Activated CD4-positive, alpha-beta T cell treated with anti-CD3 and anti-CD28 coated beads for 36 hours (primary cell): ENCODE measurements at regions not wholly inside any gene's neighbourhood (a gene's known extent, or its start where the extent isn't known, plus 50 kb on each side); places are given as distances from the start of the nearest gene placed in this dataset.
"Not testable (repeated sequence)": the region's sequence is repeated elsewhere in the genome, so short reads cannot be mapped to it uniquely, and the experiment has no call there.

Experiments
- ATAC-seq: fragments of 200-7000 bp; cut with Tn5 transposase; one replicate; pipeline ENCODE4 v1.10.0; 2021; ENCODE audit warnings: mild to moderate bottlenecking, moderate library complexity
- CTCF ChIA-PET: fragments of 350-600 bp; sonication (Branson Sonifier 250); formaldehyde crosslinking; loops from one replicate; lab custom pipeline; 2021; ENCODE audit warnings: antibody characterized with exemption; lab: Charles Lee
- POLR2A ChIA-PET: fragments of 350-600 bp; sonication (Branson Sonifier 250); formaldehyde crosslinking; loops from one replicate; lab custom pipeline; 2021; ENCODE audit warnings: antibody characterized with exemption, inconsistent platforms; lab: Charles Lee
- DNase-seq: peaks from one replicate; pipeline ENCODE4 v3.0.0-alpha.2; 2020
- H3K27ac Mint-ChIP-seq: one replicate; pipeline ENCODE4 v1.8.0; 2021; ENCODE audit warnings: mixed read lengths
- H3K27me3 Mint-ChIP-seq: one replicate; pipeline ENCODE4 v1.8.0; 2021; ENCODE audit warnings: mixed read lengths
- H3K36me3 Mint-ChIP-seq: one replicate; pipeline ENCODE4 v1.8.0; 2021; ENCODE audit warnings: low read depth, mixed read lengths
- H3K4me1 Mint-ChIP-seq: one replicate; pipeline ENCODE4 v1.8.0; 2021; ENCODE audit warnings: mixed read lengths
- H3K4me3 Mint-ChIP-seq: one replicate; pipeline ENCODE4 v1.8.0; 2021; ENCODE audit warnings: mild to moderate bottlenecking, moderate library complexity, mixed read lengths
- H3K9me3 Mint-ChIP-seq: one replicate; pipeline ENCODE4 v1.8.0; 2021; ENCODE audit warnings: low read depth, mixed read lengths
- intact Hi-C, 2 experiments: fragments of 100-400 bp; cut with DNase I in 1 of 2; cut with micrococcal nuclease in 1 of 2; formaldehyde crosslinking; loops; one replicate each; pipeline versions ENCODE4 v1.14.2 to v1.15.1; 2022 to 2024; cut with DNase I, micrococcal nuclease

GRCh38 chr2:61671561-61672315 lies 133.6 kb upstream of the XPO1 start:
- Mint-ChIP-seq H3K27me3 (no peaks in the 10 kb centered on the region), H3K36me3 (peaks cover 2% of the 10 kb centered on the region), H3K27ac (peak overlapping the region; percentile 65), H3K4me1 (peaks cover 20% of the 10 kb centered on the region), H3K4me3 (peak overlapping the region; percentile 26), H3K9me3 (peaks cover 19% of the 10 kb centered on the region)
- POLR2A ChIA-PET = interaction anchor here (0.6 kb wide), 1 partner anchor 933 kb away, joined by 5 read pairs; no protein-coding TSS in a partner anchor
- CTCF ChIA-PET = interaction anchor here (0.9 to 1.3 kb wide), 3 partner anchors 13 to 253 kb away, joined by 3 read pairs; no protein-coding TSS in a partner anchor
- no peak for DNase-seq
- intact Hi-C loops = loop anchor here in 1 of 2 experiments (1.0 kb wide), 2 partner anchors 23 to 92 kb away; no protein-coding TSS in a partner anchor
- ATAC-seq = no peak

DNA sequence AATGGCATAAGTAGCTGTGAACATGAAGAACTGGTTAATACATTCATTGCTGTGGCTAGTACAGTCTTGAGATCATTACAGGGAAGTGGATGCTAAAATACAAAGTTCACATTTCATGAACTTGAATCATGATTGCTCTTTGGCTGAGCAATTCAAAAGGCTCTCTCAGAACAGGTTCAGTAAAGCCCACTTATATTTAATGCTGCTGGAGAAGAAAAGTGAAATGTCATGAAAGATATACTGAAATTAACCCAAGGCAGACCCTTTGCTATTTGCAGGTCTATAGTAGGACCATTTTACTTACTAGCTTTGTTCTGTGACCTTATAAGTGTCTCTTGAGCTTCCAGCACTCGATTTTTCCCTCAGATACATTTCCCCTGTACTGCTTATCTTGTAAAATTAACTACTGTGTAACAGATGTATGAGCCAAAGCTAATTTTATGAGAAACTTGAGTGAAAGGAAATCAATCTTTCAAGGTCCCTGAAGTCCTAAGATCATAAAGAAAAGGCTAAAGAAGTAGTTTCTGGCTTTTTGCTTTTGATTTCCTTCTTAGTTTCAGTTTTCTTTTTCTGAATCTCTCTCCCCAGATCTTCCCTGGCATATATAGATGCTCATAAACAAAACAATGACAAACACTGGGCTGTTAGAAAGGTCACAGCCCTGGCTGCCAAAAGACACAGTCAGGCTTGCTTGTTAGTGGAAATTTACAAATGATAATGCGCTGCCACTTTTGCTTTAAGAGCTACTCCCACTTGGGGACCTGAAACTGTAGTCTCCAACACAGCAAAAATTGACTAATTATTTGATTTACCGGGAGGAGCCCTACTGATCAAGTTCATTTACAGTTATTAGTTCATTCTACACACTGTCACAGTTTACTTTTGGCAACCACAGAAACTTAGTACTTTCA lies 132.7 kb upstream of the XPO1 start:
- CTCF ChIA-PET = interaction anchor here (0.9 to 1.8 kb wide), 4 partner anchors 10 to 252 kb away, joined by 3 to 4 read pairs (median 3); no protein-coding TSS in a partner anchor

GRCh38 chr2:61664190-61664589 lies 126.0 kb upstream of the XPO1 start:
- ChIA-PET POLR2A (no interaction called here), CTCF (interaction anchor here (0.5 to 0.7 kb wide), 2 partner anchors 157 to 557 kb away, joined by 4 read pairs; no protein-coding TSS in a partner anchor)
- DNase-seq (no peak), ATAC-seq (no peak)
- Mint-ChIP-seq H3K27me3 (no peaks in the 10 kb centered on the region), H3K27ac (no peak overlapping the region), H3K4me1 (peaks cover 4% of the 10 kb centered on the region), H3K36me3 (no peaks in the 10 kb centered on the region), H3K4me3 (no peak overlapping the region), H3K9me3 (no peaks in the 10 kb centered on the region)
- intact Hi-C loops = no loop called here

More for the DNA sequence above, 132.7 kb upstream of the XPO1 start:
- Mint-ChIP-seq H3K27me3 (no peaks in the 10 kb centered on the region), H3K4me1 (peaks cover 20% of the 10 kb centered on the region), H3K9me3 (peaks cover 16% of the 10 kb centered on the region), H3K36me3 (no peaks in the 10 kb centered on the region), H3K27ac (peak overlapping the region; percentile 76), H3K4me3 (peak overlapping the region; percentile 32)
- intact Hi-C loops = loop anchor here in 1 of 2 experiments (1.0 kb wide), 2 partner anchors 23 to 92 kb away; no protein-coding TSS in a partner anchor
- peak; percentile 52 for DNase-seq
- peak; percentile 96 for ATAC-seq
- POLR2A ChIA-PET = no interaction called here

DNA sequence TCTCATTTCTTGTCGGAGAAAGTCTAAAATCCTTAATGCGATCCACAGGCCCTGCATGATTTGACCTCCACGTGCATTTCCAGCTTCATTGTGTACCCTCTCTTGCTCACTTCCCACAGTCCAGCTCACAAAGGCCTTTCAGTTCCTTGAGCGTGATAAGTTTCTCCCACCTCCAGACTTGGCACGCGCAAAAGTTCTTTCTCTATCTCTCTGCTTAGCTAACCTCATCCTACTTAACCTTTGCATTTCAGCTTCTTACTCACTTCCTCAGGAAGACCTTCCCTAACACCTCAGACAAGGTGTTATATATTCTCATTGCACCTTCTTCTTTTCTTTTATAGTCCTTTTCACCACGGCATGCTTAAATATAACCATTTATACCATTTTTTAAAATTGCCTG lies 124.8 kb upstream of the XPO1 start:
- intact Hi-C loops = no loop called here
- peaks cover 4% of the 10 kb centered on the region for H3K4me1 Mint-ChIP-seq
- no peak overlapping the region for H3K27ac Mint-ChIP-seq
- no peak overlapping the region for H3K4me3 Mint-ChIP-seq
- no peaks in the 10 kb centered on the region for H3K36me3 Mint-ChIP-seq
- ATAC-seq (no peak), DNase-seq (no peak)
- H3K27me3 Mint-ChIP-seq = no peaks in the 10 kb centered on the region
- ChIA-PET POLR2A (no interaction called here), CTCF (interaction anchor here (0.6 kb wide), 1 partner anchor 837 kb away, joined by 3 read pairs; no protein-coding TSS in a partner anchor)
- no peaks in the 10 kb centered on the region for H3K9me3 Mint-ChIP-seq

- intact Hi-C loops = no loop called here
- POLR2A ChIA-PET = no interaction called here
- CTCF ChIA-PET = interaction anchor here (1.2 to 1.4 kb wide), 3 partner anchors 10 to 27 kb away, joined by 3 to 5 read pairs (median 4); no protein-coding TSS in a partner anchor
- ATAC-seq = no peak
- no peak for DNase-seq
- no peaks in the 10 kb centered on the region for H3K36me3 Mint-ChIP-seq
- H3K27me3 Mint-ChIP-seq = no peaks in the 10 kb centered on the region
- peaks cover 4% of the 10 kb centered on the region for H3K4me1 Mint-ChIP-seq
- H3K4me3 Mint-ChIP-seq = no peak overlapping the region
- H3K27ac Mint-ChIP-seq = no peak overlapping the region
- no peaks in the 10 kb centered on the region for H3K9me3 Mint-ChIP-seq
Observed at GRCh38 chr2:61660511-61661388, 122.6 kb upstream of the XPO1 start.

DNA sequence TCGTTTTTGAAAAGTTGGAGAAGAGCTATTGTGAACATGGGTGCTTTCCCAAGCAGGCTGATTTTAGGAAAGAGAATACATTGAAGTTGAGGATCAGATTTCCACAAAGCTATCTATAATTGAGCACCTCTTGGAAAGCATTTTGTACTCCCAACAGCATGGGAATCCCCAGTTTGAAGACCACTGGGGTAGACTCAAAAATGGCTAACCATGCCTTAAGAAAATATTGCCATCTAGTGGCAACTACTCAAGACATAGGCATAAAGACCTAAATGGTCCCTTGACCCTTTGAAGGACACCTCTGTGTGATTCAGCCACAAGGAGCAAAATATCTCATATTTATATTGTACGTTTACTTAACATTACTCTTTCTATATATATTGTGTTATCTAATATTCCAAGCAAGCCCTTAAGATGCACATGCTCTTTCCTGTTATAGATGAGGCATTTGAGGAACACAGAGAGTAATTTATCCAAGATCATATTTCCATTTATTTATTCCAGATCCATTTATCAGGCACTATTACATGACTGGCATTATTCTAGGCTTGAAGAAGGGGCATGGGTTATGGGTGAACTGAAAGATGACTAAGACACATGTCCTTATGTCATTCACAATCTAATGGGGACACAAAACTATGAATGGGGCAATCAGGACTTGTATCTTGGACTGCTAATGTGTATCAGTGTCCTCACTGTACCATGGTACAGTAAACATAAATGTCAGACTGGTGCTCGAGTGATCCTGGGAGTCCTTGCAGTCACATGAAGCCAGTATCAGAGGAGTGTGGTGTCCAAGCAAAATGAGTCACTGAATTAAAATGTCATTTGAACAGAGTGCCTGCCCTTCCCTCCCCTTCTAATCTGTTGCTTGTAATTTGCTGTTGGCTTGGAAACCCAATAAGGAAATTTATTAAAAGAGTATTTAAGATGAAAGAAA lies 121.0 kb upstream of the XPO1 start:
- no peaks in the 10 kb centered on the region for H3K36me3 Mint-ChIP-seq
- no peak overlapping the region for H3K27ac Mint-ChIP-seq
- POLR2A ChIA-PET = no interaction called here
- H3K4me3 Mint-ChIP-seq = no peak overlapping the region
- H3K27me3 Mint-ChIP-seq = no peaks in the 10 kb centered on the region
- H3K4me1 Mint-ChIP-seq = peaks cover 4% of the 10 kb centered on the region
- H3K9me3 Mint-ChIP-seq = no peaks in the 10 kb centered on the region
- CTCF ChIA-PET = interaction anchor here (0.6 to 1.4 kb wide), 8 partner anchors 12 to 871 kb away, joined by 3 to 5 read pairs (median 3); no protein-coding TSS in a partner anchor
- intact Hi-C loops = loop anchor here (1.0 to 10.0 kb wide), 3 partner anchors 232 to 524 kb away; no protein-coding TSS in a partner anchor
- peak; percentile 39 for ATAC-seq
- no peak for DNase-seq

DNA sequence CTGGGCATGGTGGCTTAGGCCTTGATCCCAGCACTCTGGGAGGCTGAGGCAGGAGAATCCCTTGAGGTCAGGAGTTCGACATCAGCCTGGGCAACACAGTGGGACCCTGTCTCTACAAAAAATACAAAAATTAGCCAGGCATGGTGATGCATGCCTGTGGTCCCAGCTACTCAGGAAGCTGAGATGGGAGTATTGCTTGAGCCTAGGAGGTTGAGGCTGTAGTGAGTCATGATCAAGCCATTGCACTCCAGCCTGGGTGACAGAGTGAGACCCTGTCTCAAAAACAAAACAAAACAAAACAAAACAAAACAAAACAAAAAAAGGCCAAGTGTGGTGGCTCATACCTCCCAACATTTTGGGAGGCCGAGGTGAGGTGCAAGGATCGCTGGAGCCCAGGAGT lies 111.8 kb upstream of the XPO1 start:
- H3K4me1 Mint-ChIP-seq, H3K4me3 Mint-ChIP-seq, ATAC-seq, POLR2A ChIA-PET, H3K27me3 Mint-ChIP-seq, CTCF ChIA-PET, H3K36me3 Mint-ChIP-seq, DNase-seq, H3K27ac Mint-ChIP-seq: not testable (repeated sequence)
- peaks cover 10% of the 10 kb centered on the region for H3K9me3 Mint-ChIP-seq
- intact Hi-C loops = loop anchor here in 1 of 2 experiments (10.0 kb wide), 1 partner anchor 515 kb away; no protein-coding TSS in a partner anchor

DNA sequence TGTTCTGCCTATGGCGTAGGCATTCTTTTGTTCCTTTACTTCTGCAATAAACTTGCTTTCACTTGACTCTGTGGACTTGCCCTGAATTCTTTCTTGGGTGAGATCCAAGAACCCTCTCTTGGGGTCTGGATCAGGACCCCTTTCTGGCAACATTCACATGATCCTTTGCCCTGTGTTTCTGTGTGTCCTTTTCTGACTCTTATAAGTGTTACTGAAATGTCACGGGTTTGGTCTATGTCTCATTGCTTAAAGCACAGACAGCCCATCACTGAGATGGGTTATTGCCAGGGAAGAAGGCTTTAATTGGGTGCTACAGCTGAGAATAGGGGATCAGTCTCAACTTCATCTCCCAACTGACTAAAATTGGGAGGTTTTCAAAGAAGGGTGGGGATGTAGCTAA lies 110.9 kb upstream of the XPO1 start:
- DNase-seq (no peak), ATAC-seq (no peak)
- intact Hi-C loops = no loop called here
- no peaks in the 10 kb centered on the region for H3K27me3 Mint-ChIP-seq
- H3K36me3 Mint-ChIP-seq = no peaks in the 10 kb centered on the region
- H3K4me1 Mint-ChIP-seq = no peaks in the 10 kb centered on the region
- peaks cover 10% of the 10 kb centered on the region for H3K9me3 Mint-ChIP-seq
- no peak overlapping the region for H3K27ac Mint-ChIP-seq
- POLR2A ChIA-PET = no interaction called here
- CTCF ChIA-PET = no interaction called here
- H3K4me3 Mint-ChIP-seq = no peak overlapping the region

DNA sequence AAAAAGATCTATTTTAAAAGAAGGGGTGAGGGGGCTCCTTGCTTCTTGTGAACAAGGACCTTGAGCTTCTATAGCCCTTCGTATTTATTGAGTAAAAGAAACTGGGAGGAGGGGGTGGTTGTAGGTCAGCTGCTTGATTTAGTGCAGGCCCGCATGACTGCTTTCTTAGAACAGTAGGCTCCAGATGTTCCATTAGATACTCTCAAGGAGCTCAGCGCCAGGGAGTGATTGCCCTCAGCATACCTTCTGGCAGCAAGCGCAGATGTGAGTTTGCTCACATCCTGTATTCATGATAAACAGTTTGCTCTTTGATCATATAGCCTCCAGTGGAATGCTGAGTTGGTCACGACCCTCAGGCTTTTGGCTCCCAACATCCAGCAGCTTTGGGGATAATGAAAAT lies 108.9 kb upstream of the XPO1 start:
- H3K27me3 Mint-ChIP-seq = no peaks in the 10 kb centered on the region
- no peaks in the 10 kb centered on the region for H3K4me1 Mint-ChIP-seq
- H3K9me3 Mint-ChIP-seq = peaks cover 10% of the 10 kb centered on the region
- H3K36me3 Mint-ChIP-seq = no peaks in the 10 kb centered on the region
- intact Hi-C loops = no loop called here
- CTCF ChIA-PET = interaction anchor here (0.7 to 1.4 kb wide), 2 partner anchors 9 to 323 kb away, joined by 3 to 4 read pairs; no protein-coding TSS in a partner anchor
- no peak for DNase-seq
- no peak overlapping the region for H3K4me3 Mint-ChIP-seq
- POLR2A ChIA-PET = no interaction called here
- H3K27ac Mint-ChIP-seq = no peak overlapping the region
- no peak for ATAC-seq

DNA sequence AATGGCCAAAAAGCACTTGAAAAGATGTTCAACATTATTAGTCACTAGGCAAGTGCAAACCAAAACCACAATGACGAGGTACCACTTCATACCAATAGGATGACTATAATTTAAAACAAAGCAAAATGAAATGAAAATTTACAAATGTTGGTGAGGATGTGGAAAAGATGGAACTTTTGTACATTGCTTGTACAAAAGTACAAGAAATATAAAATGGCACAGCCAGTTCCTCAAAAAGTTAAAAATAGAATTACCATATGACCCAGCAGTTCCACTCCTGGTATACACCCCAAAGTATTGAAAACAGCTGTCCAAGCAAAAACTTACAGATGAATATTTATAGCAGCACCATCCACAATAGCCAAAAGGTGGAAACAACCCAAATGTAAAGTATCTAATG lies 107.8 kb upstream of the XPO1 start:
- DNase-seq = no peak
- Mint-ChIP-seq H3K4me3 (no peak overlapping the region), H3K4me1 (no peaks in the 10 kb centered on the region), H3K36me3 (no peaks in the 10 kb centered on the region), H3K9me3 (peaks cover 10% of the 10 kb centered on the region), H3K27me3 (no peaks in the 10 kb centered on the region), H3K27ac (no peak overlapping the region)
- ATAC-seq = no peak
- intact Hi-C loops = no loop called here
- ChIA-PET POLR2A (no interaction called here), CTCF (interaction anchor here (1.4 kb wide), 1 partner anchor 8 kb away, joined by 4 read pairs; no protein-coding TSS in a partner anchor)
